M059J (cell line): ENCODE measurements at regions not wholly inside any gene's neighbourhood (a gene's known extent, or its start where the extent isn't known, plus 50 kb on each side); places are given as distances from the start of the nearest gene placed in this dataset.

ENCODE experiments used
- DNase-seq: peaks from one replicate; pipeline ENCODE4 v3.0.0-alpha.2; 2012; ENCODE audit warnings: low read depth

- peak; percentile 87 for DNase-seq
Observed at GRCh38 chr7:41238851-41239331, 464.0 kb downstream of the INHBA start.

GRCh38 chr7:41237956-41238355 lies 464.9 kb downstream of the INHBA start:
- DNase-seq = no peak

- peak; percentile 35 for DNase-seq
Observed at GRCh38 chr7:41232086-41232485, 470.8 kb downstream of the INHBA start.

- DNase-seq = peak; percentile 45
Observed at GRCh38 chr7:41224063-41224763, 478.7 kb downstream of the INHBA start.

GRCh38 chr7:41222746-41223145 lies 480.1 kb downstream of the INHBA start:
- peak; percentile 67 for DNase-seq

- DNase-seq = no peak
Observed at GRCh38 chr7:41220266-41220665, 482.6 kb downstream of the INHBA start.

- peak; percentile 81 for DNase-seq
Observed at GRCh38 chr7:41219276-41219675, 483.6 kb downstream of the INHBA start.

- DNase-seq = peak; percentile 81
Observed at GRCh38 chr7:41217306-41217705, 485.6 kb downstream of the INHBA start.

GRCh38 chr7:41207141-41207540 lies 495.7 kb downstream of the INHBA start:
- DNase-seq = no peak

- DNase-seq = no peak
Observed at GRCh38 chr7:41206267-41206666, 496.6 kb downstream of the INHBA start.

GRCh38 chr7:41205600-41205999 lies 497.3 kb downstream of the INHBA start:
- DNase-seq = no peak

GRCh38 chr7:41203542-41203941 lies 499.3 kb downstream of the INHBA start:
- DNase-seq = no peak

GRCh38 chr7:41201021-41201420 lies 501.9 kb downstream of the INHBA start:
- DNase-seq = no peak

GRCh38 chr7:41199136-41199535 lies 503.8 kb downstream of the INHBA start:
- DNase-seq = no peak

GRCh38 chr7:41198502-41198901 lies 504.4 kb downstream of the INHBA start:
- no peak for DNase-seq

GRCh38 chr7:41197769-41198168 lies 505.1 kb downstream of the INHBA start:
- no peak for DNase-seq

- DNase-seq = no peak
Observed at GRCh38 chr7:41193738-41194282, 509.1 kb downstream of the INHBA start.

GRCh38 chr7:41190581-41190980 lies 512.3 kb downstream of the INHBA start:
- DNase-seq = no peak

GRCh38 chr7:41189866-41190265 lies 513.0 kb downstream of the INHBA start:
- peak; percentile 98 for DNase-seq

- DNase-seq = peak; percentile 86
Observed at GRCh38 chr7:41188163-41189130, 514.4 kb downstream of the INHBA start.

GRCh38 chr7:41187322-41187721 lies 515.6 kb downstream of the INHBA start:
- DNase-seq = peak; percentile 28

- DNase-seq = no peak
Observed at GRCh38 chr7:41185851-41186250, 517.0 kb downstream of the INHBA start.
